ENCODE measurements at regions not wholly inside any gene's neighbourhood (a gene's known extent, or its start where the extent isn't known, plus 50 kb on each side); places are given as distances from the start of the nearest gene placed in this dataset.

- DNase-seq (ENCODE audit: low read depth, low spot score) (no peak), FAIRE-seq (no peak), ATAC-seq (no peak)
- no TSS peak for BruUV-seq (replicated peaks)
- H3K4me2 ChIP-seq (ENCODE audit: control insufficient read depth, insufficient read depth): no peak overlapping the region
- H3K36me3 ChIP-seq (ENCODE audit: control insufficient read depth in 2 of 2, insufficient read depth in 2 of 2, low read length in 1 of 2): no peaks in the 10 kb centered on the region
- H3K9ac ChIP-seq (ENCODE audit: control insufficient read depth, insufficient read depth, low read length): no peak overlapping the region
- H3K79me2 ChIP-seq (ENCODE audit: control insufficient read depth, insufficient read depth, low read length): no peaks in the 10 kb centered on the region
- no peak overlapping the region for H2AFZ ChIP-seq (ENCODE audit: control insufficient read depth, low read depth, low read length)
- TF ChIP-seq NR2C2 (IDR thresholded peaks at IDR 0.05; ENCODE audit: borderline replicate concordance, control insufficient read depth, insufficient read length, low read depth): no peak
- ChIA-PET RAD21 (ENCODE audit: unreplicated experiment) (no interaction called here), SMC1A (ENCODE audit: uncharacterized antibody, unreplicated experiment) (no interaction called here), POLR2A (no interaction called here), CTCF (no interaction called here)
- WGBS (ENCODE audit: insufficient coverage, insufficient replicate concordance, low lambda C conversion rate, missing lambda C conversion rate): 6% methylated on average over 2 of the region's 2 CpGs
- in situ Hi-C loops (cut with MboI) (no loop called here), intact Hi-C loops (cut with micrococcal nuclease; ENCODE audit: unreplicated experiment) (no loop called here)
- no peak overlapping the region for H3K4me3 ChIP-seq
- no peaks in the 10 kb centered on the region for H4K20me1 ChIP-seq (ENCODE audit: control insufficient read depth, insufficient read depth)
- H3K9me3 ChIP-seq (replicated peaks; ENCODE audit: control insufficient read depth, insufficient read depth, low read length): no peaks in the 10 kb centered on the region
- H3K27ac ChIP-seq (ENCODE audit: control insufficient read depth, insufficient read depth): no peak overlapping the region
- no peaks in the 10 kb centered on the region for H3K27me3 ChIP-seq (replicated peaks in 1 of 2; ENCODE audit: control insufficient read depth in 2 of 2, insufficient read depth in 2 of 2, low read length in 1 of 2)
- H3K4me1 ChIP-seq (ENCODE audit: control insufficient read depth, insufficient read depth, low read length): no peaks in the 10 kb centered on the region
Observed at GRCh38 chr2:66761826-66762225, 326.9 kb downstream of the MEIS1 start.

- DNase-seq (ENCODE audit: low read depth, low spot score) (no peak), ATAC-seq (no peak), FAIRE-seq (no peak)
- Histone ChIP-seq H4K20me1 (ENCODE audit: control insufficient read depth, insufficient read depth) (no peaks in the 10 kb centered on the region), H3K4me1 (ENCODE audit: control insufficient read depth, insufficient read depth, low read length) (no peaks in the 10 kb centered on the region), H2AFZ (ENCODE audit: control insufficient read depth, low read depth, low read length) (no peak overlapping the region), H3K27me3 (replicated peaks in 1 of 2; ENCODE audit: control insufficient read depth in 2 of 2, insufficient read depth in 2 of 2, low read length in 1 of 2) (no peaks in the 10 kb centered on the region), H3K4me2 (ENCODE audit: control insufficient read depth, insufficient read depth) (no peak overlapping the region), H3K9me3 (replicated peaks; ENCODE audit: control insufficient read depth, insufficient read depth, low read length) (no peaks in the 10 kb centered on the region), H3K79me2 (ENCODE audit: control insufficient read depth, insufficient read depth, low read length) (no peaks in the 10 kb centered on the region), H3K9ac (ENCODE audit: control insufficient read depth, insufficient read depth, low read length) (no peak overlapping the region), H3K36me3 (ENCODE audit: control insufficient read depth in 2 of 2, insufficient read depth in 2 of 2, low read length in 1 of 2) (no peaks in the 10 kb centered on the region), H3K27ac (ENCODE audit: control insufficient read depth, insufficient read depth) (no peak overlapping the region), H3K4me3 (no peak overlapping the region)
- BruUV-seq (replicated peaks): no TSS peak
- ChIA-PET RAD21 (ENCODE audit: unreplicated experiment) (no interaction called here), SMC1A (ENCODE audit: uncharacterized antibody, unreplicated experiment) (no interaction called here), POLR2A (no interaction called here), CTCF (no interaction called here)
- WGBS (ENCODE audit: insufficient coverage, insufficient replicate concordance, low lambda C conversion rate, missing lambda C conversion rate): 58% methylated on average over 24 of the region's 25 CpGs
- intact Hi-C loops (cut with micrococcal nuclease; ENCODE audit: unreplicated experiment): no loop called here
- in situ Hi-C loops (cut with MboI): no loop called here
- TF ChIP-seq PAX5 (IDR thresholded peaks at IDR 0.05; ENCODE audit: borderline replicate concordance, low read depth, low read length): no peak
- TF ChIP-seq ZNF687 (IDR thresholded peaks at IDR 0.05): no peak
- no peak for TF ChIP-seq FOXM1 (IDR thresholded peaks at IDR 0.05; ENCODE audit: low read depth, low read length)
- TF ChIP-seq NFXL1 (IDR thresholded peaks at IDR 0.05; ENCODE audit: borderline replicate concordance): no peak
- no peak for TF ChIP-seq IRF5 (IDR thresholded peaks at IDR 0.05; ENCODE audit: borderline replicate concordance)
- TF ChIP-seq SUPT20H (IDR thresholded peaks at IDR 0.05; ENCODE audit: borderline replicate concordance, control insufficient read depth, low read depth, low read length): no peak
- no peak for TF ChIP-seq ZSCAN29 (IDR thresholded peaks at IDR 0.05)
- TF ChIP-seq ASH2L (IDR thresholded peaks at IDR 0.05; ENCODE audit: borderline replicate concordance, low read depth): no peak
Observed at GRCh38 chr2:66762761-66763160, 327.8 kb downstream of the MEIS1 start.

All from GM12878 (cell line).